CD4-positive, alpha-beta T cell treated with Interleukin-17A for 4 hours (primary cell): ENCODE measurements at regions not wholly inside any gene's neighbourhood (a gene's known extent, or its start where the extent isn't known, plus 50 kb on each side); places are given as distances from the start of the nearest gene placed in this dataset.
"Not testable (repeated sequence)": the region's sequence is repeated elsewhere in the genome, so short reads cannot be mapped to it uniquely, and the experiment has no call there.

Source experiments
- DNase-seq: peaks from one replicate; pipeline ENCODE4 v3.0.0-alpha.2; 2020; ENCODE audit warnings: mixed read lengths

- not testable (repeated sequence) for DNase-seq
These were observed 82.2 kb upstream of the ANTXRL start for GRCh38 chr10:46204482-46205102.

GRCh38 chr10:46210427-46210826 lies 76.4 kb upstream of the ANTXRL start:
- DNase-seq: not testable (repeated sequence)

GRCh38 chr10:46215426-46215825 lies 71.4 kb upstream of the ANTXRL start:
- no peak for DNase-seq

GRCh38 chr10:46216003-46216634 lies 70.7 kb upstream of the ANTXRL start:
- no peak for DNase-seq

DNA sequence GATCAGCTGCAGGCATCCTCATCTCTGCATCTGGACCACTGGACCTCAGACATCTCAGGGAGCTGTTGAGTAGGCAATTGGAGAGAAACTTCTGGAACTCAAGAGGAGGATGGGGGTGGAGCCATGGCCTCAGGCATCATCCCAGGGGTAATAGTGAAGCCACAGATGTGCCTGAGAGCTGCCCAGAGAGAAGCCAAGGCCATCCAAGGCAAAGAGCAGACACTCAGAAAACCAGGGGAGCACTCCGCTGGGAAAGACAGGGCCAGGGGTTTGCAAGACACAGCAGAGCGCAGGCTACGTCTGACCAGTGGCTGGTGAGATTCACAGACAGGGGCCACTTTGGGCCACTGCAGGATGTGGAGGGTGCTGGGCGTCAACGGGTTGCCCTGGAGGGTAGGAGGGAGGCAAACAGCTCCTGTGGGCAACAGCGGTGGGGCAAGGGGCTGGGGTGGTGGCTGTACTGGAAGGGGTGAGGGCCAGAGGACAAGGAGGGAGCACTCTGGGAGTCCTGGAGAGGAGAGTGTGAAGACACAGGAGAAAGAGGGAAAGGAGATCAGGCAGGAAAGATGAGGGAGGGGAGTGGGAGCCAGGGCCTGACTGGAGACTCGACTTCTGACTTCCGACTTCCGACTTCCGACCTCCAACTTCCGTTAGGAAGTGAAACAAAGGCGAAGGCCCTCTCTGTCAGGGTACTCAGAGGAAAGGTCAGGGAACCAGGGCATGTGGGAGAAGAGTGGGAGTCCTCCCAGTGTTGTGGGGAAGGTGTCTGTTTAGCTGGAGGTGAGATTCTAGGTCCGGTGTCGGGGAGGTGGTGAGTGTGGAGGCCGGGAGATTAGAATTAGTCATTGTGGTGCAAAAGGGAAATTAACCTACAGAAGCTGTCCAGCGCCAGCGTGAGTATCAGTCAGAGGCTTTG lies 69.7 kb upstream of the ANTXRL start:
- DNase-seq: no peak

DNA sequence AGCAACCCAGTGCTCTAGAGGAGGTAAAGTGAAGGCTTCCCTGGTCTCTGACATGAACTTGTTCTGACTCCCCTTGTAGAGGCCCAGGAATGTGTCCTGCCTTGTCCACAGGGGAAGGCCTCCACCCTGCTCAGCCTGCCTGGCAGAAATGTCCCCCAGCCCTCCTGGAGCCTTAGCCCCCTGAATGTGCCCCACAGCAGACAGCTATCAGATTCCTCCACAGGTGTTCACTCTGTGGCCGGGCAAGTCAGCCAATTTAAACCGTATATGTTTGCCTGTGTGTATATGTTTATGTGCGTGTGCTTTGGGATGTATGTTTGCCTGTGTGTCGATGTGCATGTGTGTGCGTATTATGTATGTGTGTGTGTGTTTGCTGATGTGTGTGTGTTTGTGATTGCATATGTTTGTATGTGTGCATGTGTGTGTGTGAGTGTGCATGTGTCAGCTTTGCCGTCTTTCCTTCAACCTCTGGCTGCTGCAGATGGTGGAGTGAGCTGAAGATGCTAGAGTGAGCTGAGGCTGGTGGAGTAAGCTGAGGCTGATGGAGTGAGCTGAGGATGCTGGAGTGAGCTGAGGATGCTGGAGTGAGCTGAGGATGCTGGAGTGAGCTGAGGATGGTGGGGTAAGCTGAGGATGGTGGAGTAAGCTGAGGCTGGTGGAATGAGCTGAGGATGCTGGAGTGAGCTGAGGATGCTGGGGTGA lies 68.9 kb upstream of the ANTXRL start:
- DNase-seq: no peak

GRCh38 chr10:46218921-46219320 lies 67.9 kb upstream of the ANTXRL start:
- no peak for DNase-seq

DNA sequence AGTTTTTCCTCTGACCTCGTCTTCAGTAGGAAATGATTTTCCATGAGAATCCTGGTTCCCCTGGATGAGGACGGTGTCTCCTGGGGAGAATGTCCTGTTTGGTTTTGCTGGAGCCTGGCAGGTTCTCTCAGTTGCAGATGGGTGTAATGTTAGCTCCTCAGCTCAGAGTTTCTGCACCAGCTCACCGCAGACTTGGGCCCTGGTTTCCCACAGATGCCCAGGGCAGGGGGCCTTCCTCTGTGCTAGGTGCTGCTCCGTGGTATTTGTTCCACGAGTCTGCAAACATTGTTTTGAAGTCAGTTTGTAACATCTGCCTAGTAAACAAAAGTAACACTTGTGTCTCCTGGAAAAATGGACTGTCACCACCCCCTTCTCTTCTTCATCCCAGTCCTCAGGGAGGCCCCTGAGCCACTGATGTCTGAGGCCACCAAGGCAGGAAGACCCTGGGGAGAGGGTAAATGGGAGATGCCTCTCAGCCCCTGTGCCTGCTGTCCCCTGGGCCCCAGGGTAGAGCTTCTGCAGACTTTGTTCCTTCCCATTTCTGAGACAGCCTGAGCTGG lies 67.3 kb upstream of the ANTXRL start:
- not testable (repeated sequence) for DNase-seq

DNA sequence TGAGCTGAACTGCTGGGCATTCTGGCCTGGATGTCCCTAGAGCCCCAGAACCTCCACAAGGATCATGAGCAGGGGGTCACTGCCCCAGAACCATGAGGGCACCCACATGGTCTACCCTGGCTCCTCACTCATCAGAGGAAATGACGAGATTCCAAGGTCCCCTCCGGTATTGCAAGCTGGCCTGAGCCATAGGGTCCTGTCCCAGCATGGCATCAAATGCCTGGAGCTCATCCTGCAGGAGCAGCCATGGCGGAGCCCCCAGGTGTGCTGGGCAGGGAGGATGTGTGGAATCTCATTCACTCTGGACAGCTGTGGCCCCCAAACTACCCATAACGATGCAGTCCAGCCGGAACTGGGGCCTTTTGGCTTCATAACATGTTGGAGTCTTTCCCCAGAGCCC lies 66.6 kb upstream of the ANTXRL start:
- no peak for DNase-seq

- DNase-seq: no peak
These were observed 65.8 kb upstream of the ANTXRL start for GRCh38 chr10:46220872-46221538.

GRCh38 chr10:46222364-46222935 lies 64.3 kb upstream of the ANTXRL start:
- no peak for DNase-seq

DNA sequence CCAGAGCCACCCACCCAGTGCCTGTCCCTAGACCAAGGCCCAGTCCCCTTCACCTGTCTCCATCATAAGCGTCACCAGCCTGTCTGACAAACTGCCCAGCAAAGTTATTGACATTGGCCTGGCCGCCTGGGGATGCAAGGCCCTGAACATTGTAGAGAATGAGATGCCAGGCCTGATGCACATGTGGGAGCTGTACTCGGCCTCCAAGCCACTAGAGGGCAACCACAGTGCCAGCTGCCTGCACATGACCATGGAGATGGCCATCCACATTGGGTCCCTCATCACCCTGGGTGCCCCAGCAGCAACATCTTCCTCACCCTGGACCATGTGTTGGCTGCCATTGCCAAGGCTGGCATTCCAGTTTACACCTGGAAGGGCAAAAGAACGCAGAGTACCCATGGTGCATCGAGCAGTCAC lies 63.7 kb upstream of the ANTXRL start:
- DNase-seq: no peak

DNA sequence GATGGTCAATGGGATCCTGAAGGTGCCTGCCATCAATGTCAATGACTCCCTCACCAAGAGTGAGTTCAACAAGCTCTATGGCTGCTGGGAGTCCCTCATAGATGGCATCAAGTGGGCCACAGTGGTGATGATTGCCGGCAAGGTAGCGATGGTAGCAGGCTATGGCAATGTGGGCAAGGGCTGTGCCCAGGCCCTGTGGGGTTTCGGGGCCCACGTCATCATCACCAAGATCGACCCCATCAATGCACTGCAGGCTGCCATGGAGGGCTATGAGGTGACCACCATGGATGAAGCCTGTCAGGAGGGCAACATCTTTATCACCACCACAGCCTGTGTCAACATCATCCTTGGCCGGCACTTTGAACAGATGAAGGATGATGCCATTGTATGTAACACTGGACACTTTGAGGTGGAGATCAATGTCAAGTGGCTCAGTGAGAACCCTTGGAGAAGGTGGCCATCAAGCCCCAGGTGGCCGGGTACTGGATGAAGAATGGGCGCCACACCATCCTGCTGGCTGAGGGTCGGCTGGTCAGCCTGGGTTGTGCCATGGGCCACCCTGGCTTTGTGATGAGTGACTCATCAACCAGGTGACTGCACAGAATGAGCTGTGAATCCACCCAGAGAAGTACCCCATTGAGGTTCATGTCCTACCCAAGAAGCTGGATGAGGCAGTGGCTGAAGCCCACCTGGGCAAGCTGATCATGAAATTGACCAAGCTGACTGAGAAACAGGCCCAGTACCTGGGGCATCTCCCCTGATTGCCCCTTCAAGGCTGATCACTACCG lies 63.0 kb upstream of the ANTXRL start:
- no peak for DNase-seq

DNA sequence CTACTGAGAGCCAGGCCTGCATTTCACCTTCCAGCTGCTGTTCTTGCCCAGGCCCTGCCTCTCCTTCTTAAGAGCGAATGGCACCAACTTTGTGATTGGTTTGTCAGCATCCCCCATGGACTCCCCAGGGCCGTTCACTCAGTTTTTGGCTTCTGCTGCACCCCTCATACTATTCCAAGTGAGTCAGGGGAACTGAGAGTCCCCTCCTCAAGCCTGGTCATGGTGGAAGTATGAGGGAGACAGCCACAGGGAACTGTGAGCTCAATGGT lies 62.4 kb upstream of the ANTXRL start:
- no peak for DNase-seq

DNA sequence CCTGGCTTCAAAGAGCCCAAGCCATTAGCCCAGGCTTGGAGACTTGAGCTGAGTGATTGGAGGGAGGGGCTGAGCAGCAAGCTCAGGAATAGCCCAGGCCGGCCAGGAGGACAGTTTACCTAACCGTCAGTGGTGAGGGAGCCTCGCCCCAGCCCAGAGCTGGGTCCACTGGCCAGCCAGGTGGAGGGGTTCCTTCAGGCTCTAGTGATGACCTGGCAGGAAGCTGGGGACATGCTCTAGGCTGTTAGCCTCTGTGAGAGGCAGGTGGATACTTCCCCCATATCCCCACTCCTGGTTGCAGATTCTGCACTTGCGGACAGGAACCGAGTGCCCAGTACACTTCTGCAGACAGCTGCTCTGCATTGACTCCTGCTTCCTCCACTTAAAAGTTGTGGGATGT lies 61.2 kb upstream of the ANTXRL start:
- DNase-seq: no peak

- no peak for DNase-seq
These were observed 60.6 kb upstream of the ANTXRL start for GRCh38 chr10:46226232-46226631.

- no peak for DNase-seq
These were observed 59.8 kb upstream of the ANTXRL start for GRCh38 chr10:46226900-46227558.

- DNase-seq: no peak
These were observed 59.2 kb upstream of the ANTXRL start for GRCh38 chr10:46227571-46227935.

GRCh38 chr10:46227936-46228562 lies 58.7 kb upstream of the ANTXRL start:
- DNase-seq: no peak

GRCh38 chr10:46228563-46229071 lies 58.2 kb upstream of the ANTXRL start:
- peak; percentile 67 for DNase-seq
